ENCODE measurements at regions not wholly inside any gene's neighbourhood (a gene's known extent, or its start where the extent isn't known, plus 50 kb on each side); places are given as distances from the start of the nearest gene placed in this dataset.
"Not testable (repeated sequence)": the region's sequence is repeated elsewhere in the genome, so short reads cannot be mapped to it uniquely, and the experiment has no call there.

DNA sequence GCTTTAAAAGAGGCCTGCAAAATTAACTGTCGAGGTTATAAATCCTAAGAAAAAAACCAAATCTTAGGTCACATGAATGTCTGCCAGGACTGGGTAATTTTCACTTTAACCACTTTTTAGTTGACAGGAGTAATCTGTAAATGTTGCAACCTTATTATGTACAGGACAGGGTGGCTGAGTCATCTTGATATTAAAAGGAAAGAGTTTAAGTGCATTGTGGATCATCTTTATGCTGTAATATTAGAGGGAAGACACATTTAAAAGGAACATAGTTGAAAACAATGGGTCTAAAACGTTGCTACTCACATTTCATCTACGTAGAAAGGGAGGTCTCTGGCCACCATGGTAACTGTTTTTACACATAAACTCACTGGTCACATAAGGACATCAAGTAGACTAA, 115.5 kb downstream of the LSMEM1 start:
- no peak for DNase-seq

DNA sequence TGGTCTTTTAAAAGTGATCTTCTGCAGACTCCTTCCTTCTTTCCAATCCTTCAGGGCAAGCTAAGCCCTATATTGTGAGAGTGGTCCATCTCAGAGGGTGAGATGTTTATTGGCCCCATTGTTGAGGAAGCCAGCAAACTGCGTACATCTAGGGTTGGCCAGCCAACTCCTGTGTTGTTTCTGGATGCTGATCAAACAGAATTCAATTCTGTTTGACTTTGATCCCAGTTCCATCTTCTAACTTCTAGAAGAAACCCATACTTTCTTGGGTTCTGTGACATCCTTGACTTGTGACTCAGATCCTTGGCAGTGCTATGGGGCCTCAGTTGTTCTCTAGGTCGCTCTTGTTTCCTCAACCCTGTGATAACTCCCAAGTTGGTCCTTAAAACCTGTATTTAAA, 116.2 kb downstream of the LSMEM1 start:
- no peak for DNase-seq

DNA sequence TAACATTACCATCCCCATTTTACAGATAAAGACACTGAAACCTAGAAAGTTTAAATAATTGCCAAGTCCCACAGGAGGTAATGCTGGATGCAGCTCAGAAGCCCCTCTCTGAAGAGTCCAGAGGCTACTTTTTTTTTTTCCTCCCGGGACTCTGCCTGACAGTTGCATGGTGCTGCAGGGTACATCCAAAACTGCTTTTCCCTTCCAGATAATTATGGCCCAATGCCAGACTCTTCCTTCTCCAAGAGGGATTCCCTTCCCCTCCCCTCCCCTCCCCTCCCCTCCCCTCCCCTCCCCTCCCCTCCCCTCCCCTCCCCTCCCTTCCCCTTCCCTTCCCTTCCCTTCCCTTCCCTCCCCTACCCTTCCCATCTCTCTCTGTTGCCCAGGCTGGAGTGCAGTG, 122.9 kb downstream of the LSMEM1 start:
- DNase-seq: no peak

DNA sequence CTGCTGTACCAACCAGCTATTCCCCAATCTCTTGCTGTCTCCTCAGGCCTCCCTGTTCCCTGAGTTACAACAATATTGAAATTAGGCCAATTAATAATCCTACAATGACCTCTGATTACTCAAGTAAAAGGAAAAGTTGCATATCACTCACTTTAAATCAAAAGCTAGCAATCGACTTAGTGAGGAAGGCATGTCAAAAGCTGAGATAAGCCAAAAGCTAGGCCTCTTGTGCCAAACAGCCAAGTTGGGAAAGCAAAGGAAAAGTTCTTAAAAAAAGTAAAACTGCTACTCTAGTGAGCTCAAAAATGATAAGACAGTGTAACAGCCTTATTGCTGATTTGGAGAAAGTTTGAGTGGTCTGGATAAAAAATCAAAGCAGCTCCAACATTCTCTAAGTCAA, 129.8 kb downstream of the LSMEM1 start:
- no peak for DNase-seq

DNA sequence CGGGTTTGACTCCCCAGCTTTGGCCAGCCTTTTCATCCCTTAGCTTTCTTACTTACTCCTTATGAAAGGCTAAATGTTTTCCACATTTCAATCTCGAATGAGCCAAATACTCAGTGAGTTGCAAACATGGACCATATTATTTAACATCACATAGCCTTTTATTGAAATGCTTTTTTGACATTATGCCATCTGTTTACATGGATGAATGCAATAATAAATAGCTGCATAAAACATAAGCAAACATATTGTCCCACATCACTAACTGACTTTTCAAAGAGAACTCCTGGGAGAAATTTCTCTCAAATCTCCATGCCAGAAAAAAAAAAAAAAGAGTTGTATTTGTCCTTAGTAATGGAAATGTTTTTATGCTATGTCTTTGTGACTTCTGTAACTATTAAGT, 134.9 kb downstream of the LSMEM1 start:
- no peak for DNase-seq

DNA sequence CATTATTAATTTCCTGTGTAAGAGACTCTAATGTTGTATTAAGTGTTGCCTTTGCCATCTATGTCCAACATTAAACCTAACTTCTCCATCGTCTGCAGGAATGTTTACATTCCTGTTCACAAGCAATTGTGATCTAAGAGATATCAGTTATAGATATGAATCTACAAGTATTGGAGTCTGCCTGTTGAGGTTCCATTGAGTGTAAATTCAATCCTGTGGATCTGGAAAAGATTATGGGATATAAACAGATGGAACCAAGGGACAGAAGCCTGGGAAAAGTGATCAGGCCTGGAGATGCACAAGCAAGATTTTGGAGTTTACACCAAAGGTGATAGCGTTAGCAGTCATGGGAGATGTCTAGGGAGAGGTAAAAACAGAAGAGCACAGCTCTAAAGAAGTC, 135.5 kb downstream of the LSMEM1 start:
- no peak for DNase-seq

DNA sequence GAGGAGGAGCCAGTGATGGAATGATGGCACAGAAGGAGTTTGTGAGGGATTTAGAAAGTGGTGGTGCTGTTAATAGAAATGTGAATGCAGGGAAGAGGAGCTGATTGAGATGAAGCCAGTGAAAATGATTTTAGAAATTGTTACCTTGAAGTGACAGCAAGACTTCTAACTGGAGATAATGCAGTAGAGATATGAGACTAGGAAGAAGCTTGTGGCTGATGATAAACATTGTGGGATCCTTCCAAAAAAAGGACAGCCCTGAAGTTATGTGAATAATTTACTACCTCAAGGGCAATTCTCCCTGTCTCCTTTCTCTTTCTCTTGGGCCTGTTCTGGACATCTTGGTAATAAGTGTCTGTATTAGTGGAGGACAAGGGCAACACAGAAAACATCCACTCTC, 138.6 kb downstream of the LSMEM1 start:
- no peak for DNase-seq

DNA sequence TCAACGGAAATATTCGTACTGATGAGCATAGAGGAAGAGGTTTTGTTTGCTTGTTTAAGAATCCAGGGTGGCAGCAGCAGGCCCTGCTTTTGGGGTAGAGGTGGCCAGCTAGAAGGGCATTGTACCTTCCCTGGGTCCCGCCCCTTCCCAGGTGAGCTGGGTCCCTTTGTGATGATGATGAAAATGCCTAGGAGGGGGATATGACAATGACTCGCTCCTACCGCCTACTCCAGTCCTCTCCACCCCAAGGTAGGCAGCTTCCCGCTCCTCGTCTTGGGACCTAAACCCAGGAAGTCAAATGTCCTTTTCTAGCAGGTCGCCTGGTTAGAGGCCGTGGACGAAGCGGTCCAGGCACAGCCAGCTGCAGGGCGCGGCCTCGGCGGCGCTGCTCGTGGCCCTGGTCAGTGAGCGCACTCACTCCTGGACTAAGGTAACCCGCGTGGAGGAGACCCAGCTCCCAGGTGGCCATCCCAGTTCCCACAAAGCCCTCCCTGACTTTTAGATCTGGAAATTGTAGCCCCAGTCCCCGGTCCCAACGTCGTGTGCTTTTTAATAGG, 141.4 kb downstream of the LSMEM1 start:
- DNase-seq: no peak

DNA sequence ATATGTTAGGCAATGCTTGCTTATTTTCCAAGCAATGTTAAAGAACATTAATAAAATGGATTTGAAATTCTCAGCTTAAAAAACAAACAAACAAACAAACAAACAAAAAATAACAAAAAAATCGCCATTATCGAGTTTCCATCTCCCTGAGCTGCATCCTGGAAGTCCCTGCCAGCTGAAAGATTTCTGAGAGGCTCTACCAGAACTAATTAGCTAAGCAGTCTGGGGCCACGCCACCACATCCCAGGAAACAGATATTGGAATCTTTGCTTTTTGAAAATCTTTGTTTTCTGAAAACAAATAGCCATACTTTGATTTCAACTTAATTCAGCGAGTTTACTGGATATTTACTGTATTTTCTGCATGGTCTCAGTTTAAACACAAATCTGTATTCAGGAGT, 143.6 kb downstream of the LSMEM1 start:
- DNase-seq: no peak

DNA sequence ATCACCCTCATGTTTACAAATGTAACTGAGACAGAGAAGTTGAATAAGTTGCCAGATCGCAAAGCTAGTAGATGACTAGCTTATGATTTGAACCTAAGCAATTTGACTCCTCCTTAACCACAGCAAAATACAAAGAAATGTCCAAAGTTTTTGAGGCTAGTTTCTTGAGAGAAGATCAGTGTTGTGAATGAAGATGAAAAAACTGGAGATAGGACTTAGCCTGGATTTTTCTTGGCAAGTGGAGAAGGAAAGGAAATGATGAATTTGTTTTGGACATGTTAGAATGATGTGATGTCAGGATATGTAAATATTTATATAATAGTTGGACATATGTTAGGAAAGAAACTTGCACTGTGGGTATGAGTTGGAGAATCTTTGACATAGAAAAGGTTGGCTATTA, 149.8 kb downstream of the LSMEM1 start:
- no peak for DNase-seq

DNA sequence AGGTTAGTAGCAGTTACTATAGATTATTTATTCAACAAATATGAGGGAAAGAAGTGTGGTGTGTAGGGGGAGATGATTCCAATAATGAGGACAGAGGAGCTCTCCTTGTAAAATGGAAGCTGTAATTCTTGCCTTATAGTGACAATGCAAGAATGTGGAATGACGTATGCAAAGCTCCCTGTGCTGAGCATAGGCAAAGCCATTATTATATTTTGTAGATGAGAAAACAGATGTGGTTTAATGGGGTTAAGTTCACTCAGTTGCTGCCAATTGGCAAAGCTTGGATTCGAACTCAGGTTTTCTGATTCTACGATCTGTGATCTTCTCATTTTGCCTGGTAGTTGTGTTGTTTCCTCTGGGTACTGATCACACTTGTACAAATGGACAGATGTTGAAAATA, 153.3 kb downstream of the LSMEM1 start:
- DNase-seq: no peak

DNA sequence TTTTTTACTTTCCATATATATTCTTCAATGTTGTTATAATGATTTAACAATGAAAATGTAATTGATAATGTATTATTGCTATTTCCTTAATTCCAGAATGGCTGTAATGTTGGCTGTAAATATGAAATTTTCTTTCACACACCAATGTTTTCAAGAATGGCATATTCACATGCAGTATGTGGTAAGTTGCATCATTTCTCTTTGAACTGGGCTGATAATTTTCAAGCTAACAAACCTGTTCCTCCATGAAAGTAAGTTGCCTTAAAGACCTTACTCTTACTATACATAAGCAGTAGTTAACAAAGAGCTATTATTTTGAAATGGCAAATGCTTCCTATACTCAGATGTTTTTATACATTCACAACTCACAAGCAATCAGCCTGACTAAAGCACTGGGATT, 154.5 kb downstream of the TMEM168 start:
- no peak for DNase-seq

DNA sequence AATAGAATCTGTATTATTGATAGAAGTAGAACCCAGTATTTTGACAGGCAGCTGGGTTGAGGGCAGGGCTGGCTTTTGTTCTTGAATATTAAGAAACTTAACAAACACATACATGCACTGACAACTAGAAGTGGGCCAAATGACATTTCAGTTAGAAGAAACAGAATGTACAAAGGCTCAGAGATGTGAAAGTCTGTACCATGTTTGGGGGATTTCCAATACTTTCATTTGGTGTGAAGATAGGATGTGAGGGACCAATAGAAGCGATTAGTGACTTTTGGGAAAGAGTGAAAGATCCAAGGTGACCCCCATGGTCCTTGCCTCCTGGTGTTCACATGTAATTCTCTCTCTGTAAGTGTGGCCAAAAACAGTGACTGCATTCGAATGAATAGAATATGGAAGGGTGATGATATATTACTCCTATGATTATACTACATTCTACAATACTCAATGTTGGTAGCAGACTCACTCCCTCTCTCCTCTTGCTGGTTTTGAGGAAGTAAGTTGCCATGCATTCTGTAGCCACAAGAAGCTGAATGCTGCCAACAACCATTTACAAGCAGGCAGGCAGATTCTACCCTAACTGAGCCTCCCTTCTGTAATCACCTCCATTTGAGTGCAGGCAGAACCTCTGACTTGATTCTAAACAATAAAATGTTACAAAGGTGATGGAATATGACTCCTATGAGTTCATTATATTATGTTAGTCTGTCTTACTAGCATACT, 151.4 kb downstream of the TMEM168 start:
- DNase-seq: no peak

DNA sequence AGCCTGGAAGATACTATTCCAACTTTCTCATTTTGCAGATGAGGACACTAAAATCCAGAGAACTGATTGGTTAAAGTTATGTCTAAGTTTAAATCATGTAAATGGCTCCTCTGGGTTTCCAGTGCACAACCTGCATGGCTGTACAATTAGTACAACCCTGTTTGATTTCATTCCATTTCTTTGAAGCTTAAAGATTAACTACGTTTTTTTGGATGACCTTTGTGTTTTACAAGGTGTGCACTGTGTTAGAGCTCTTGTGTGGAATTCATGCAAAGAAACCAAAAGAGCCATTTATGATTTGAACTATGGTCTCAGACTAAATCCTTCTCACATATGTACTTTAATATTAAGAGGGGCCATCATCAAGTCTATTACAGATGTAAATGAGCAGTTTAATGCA, 149.5 kb downstream of the TMEM168 start:
- no peak for DNase-seq

DNA sequence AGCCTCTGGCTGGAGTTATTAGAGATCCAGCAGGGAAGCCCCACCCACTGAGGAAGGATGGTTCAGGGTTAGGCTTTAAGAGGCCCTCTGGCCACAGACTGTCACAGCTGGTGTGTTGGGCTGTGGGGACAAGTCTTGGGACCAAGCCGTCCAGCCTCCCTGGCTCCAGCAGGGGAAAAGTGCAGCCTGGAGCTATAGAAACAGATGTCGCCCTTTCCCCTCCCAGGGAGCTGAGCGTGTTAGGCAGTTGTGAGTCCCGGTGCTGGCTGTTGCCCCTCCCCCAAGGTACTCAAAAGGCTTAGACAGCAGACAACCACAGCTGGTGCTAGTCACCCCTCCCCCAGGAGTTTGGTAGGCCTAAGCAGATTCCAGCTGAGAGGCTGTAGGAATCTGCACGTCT, 143.4 kb downstream of the TMEM168 start:
- no peak for DNase-seq

DNA sequence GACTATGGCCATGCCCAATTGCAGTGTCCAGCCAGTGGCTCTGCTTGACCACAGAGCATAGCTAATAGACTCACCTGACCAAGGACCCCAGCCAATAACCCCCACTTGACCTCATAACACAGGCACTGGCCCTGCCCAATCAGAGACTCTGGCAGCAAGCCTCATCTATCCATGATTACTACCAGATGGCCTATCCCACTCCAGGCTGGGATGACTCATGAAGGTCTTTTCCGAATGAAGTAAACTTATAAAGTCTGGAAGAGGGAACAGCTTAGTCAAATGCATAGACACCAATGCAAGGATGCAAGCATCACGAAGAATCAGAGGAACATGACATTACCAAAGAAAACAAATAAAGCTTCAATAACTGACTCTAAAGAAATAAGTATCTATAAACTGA, 141.4 kb downstream of the TMEM168 start:
- no peak for DNase-seq

DNA sequence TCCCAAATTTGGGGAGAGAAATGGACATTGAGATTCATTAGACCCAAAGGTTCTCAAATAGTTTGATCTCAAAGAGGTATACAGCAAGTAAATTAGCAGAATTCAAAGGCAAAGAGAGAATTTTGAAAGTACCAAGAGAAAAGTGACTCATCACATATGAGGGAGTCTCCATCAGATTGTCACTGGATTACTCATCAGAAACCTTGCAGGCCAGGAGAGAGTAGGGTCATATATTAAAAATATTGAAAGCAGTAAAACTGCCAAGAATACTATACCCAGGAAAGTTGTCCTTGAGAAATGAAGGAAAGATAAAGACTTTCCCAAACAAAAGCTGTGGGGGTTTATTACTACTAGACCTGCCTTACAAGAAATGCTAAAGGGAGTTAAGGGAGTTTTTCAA, 140.6 kb downstream of the TMEM168 start:
- DNase-seq: no peak

DNA sequence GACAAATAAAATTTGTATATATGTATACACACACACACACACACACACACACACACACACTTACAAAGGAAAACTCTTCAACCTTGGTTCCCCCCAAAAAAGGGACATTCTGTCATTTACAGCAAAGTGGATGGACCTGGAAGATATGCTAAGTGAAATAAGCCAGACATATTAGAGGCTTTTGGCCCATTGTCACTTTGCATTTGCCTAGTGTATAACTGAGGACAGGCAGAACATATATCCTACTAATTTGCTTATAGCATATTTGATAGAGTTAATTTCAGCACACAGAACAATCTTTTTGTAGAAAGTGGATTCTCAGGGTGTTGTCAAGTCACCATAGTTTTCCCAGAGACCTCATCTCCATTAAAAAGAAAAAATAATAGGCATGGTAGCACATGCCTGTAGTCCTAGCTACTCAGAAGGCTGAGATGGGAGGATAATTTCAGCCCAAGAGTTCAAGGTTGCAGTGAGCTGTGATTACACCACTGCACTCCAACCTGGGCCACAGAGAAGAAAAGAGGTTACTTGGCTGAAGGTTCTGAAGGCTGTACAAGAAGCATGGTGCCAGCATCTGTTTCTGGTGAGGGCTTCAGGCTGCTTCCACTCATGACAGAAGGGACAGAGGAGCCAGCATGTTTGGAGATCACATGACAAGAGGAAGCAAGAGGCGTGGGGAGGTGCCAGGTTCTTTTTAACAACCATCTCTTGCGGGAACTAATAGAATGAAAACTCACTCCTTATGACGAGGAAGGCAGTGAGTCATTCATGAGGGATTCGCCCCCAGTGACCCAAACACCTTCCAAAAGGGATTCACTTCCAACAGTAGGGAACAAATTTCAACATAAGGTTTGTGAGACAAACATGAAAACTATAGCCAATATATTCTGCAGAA, 135.6 kb downstream of the TMEM168 start:
- DNase-seq: no peak

DNA sequence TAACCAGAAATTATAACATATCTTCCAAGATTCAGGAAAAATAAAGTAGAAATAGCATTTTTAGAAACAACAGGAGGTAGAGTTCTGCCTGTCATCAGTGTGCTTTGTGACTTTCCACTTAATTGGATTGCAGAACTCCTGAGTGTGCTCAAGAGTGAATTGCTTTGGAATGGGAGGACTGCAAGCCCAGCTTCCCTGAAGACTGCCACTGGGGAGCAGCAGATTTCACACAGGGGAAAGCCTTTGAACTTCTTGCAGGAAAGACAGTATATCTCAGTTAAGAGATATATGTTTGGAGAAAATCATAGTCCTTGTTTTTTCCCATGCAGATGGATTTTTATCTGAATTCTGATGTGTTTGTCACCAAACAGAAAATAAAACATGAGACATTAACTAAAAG, 124.5 kb downstream of the TMEM168 start:
- DNase-seq: no peak

DNA sequence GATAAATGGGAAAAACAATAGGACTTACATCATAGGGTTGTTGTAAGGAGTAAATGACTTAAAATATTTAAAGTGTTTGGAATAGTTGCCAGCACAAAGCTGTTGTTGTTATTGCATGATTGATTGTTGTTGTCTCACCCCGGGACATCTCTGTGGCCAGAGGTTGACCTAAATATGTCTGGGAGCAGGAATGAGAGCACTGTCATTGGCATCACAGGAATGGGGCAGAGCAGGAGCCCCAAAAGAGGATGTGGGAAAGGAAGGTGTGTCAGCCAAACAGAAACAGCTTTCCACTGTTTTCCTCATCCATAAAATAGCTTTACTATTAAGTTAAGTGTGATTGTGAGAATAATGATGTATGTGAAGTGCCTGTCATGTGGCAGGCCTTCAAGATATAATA, 121.6 kb downstream of the TMEM168 start:
- DNase-seq: no peak

DNA sequence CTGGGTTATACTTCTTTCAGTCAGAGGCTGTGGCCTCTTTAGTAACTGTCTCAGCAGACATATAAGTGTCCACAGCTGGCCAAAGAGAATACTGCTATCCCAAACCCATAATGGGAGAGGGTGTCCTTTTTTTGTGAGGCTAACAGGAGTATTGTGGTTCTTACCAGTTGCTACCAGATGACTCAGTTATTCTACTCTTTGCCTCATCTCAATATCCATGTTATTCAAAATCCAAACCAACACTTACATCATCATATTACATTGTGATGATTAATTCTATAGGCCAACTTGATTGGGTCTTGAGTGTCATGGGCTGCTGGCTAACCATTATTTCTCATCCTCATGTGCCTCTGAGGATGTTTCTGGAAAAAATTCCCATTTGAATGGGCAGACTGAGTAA, 120.9 kb downstream of the TMEM168 start:
- DNase-seq: no peak

DNA sequence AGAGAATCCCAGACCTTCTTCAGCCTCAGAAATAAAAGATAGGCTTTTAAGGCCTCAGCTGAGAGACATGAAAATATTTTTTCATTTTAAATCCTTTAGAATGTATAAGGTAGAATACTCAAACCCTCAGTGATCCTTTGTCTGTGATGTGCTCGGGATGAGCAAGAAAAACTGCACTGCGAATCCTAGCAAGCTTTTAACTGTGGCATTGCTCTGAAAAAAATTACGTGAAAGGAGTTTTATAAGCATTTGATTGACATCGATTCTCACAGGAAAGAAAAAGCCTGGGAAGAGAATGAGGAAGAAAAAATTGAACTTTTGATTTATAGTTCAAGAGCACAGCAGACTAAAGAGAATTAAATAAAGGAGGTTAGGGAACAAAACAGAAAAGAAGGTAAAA, 120.0 kb downstream of the TMEM168 start:
- DNase-seq: no peak

DNA sequence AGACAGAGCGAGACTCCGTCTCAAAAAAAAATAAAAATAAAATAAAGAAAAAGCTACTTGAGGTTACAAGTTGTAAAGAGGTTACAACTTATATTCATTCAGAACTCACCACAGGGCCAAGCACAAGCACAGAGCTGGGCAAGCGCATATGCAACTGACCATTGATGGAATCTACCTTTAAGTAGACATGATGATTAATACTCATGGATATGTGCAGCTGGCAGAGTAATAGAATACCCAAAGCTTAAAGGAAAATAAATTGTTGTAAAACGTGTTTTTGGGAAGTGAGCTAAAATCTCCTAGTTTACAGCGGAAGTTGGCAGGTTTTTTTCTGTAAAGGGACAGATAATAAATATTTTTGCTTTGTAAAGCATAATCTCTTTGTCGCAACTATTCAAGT, 111.6 kb downstream of the TMEM168 start:
- no peak for DNase-seq

DNA sequence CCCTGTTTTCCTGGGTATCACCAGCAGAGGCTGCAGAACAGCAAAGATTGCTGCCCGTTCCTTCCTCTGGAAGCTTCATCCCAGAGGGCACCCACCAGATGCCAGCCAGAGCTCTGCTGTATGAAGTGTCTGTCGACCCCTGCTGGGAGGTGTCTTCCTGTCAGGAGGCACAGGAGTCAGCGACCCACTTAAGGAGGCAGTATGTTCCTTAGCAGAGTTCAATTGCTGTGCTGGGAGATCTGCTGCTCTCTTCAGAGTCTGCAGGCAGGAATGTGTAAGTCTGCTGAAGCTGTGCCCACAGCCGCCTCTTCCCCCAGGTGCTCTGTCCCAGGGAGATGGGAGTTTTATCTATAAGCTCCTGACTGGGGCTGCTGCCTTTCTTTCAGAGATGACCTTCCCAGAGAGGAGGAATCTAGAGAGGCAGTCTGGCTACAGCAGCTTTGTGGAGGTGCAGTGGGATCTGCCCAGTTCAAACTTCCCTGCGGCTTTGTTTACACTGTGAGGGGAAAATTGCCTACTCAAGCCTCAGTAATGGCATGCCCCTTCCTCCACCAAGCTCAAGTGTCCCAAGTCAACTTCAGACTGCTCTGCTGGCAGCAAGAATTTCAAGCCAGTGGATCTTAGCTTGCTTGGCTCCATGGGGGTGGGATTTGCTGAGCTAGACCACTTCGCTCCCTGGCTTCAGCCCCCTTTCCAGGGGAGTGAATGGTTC, 100.6 kb downstream of the TMEM168 start:
- not testable (repeated sequence) for DNase-seq
